ENCODE measurements at regions not wholly inside any gene's neighbourhood (a gene's known extent, or its start where the extent isn't known, plus 50 kb on each side); places are given as distances from the start of the nearest gene placed in this dataset.

GRCh38 chrX:7214251-7214650 is 66.3 kb upstream of the PUDP start:
- Mint-ChIP-seq H3K36me3 (ENCODE audit: insufficient read depth in 1 of 3, low read depth in 3 of 3) (no peaks in the 10 kb centered on the region; a peak in 1 of 7 replicates), H3K4me3 (no peak overlapping the region), H3K27ac (no peak overlapping the region), H3K27me3 (ENCODE audit: low read depth) (no peaks in the 10 kb centered on the region), H3K4me1 (peaks cover 7 to 9% of the 10 kb centered on the region in 2 experiments; a peak in 3 of 4 replicates), H3K9me3 (peaks cover 0 to 4% of the 10 kb centered on the region in 2 experiments; a peak in 2 of 5 replicates)
- Histone ChIP-seq H3K9me3 (ENCODE audit: control insufficient read depth, low read depth, low read length) (no peaks in the 10 kb centered on the region), H3K4me1 (ENCODE audit: insufficient read depth, low read length) (no peaks in the 10 kb centered on the region; the same call in 1 of the 2 replicates), H3K4me2 (ENCODE audit: insufficient read depth, insufficient read length, low read length) (no peak overlapping the region), H2AK5ac (ENCODE audit: insufficient read length, low read length) (no peak overlapping the region), H3K18ac (ENCODE audit: insufficient read length, low read depth, low read length) (no peak overlapping the region), H3K9ac (ENCODE audit: extremely low read depth, insufficient read length, low read length) (no peak overlapping the region), H3K23ac (ENCODE audit: insufficient read length, low read depth, low read length) (no peak overlapping the region), H3K56ac (ENCODE audit: insufficient read length, low read depth, low read length) (no peak overlapping the region), H3K4ac (ENCODE audit: low read depth, low read length) (no peak overlapping the region), H3K27ac (ENCODE audit: insufficient read length, low read depth, low read length) (no peak overlapping the region), H3T11ph (ENCODE audit: low read length) (no peak overlapping the region), H2BK20ac (ENCODE audit: low read depth, low read length, poor library complexity, severe bottlenecking) (no peak overlapping the region), H2BK5ac (ENCODE audit: insufficient read length, low read length) (no peak overlapping the region), H2AFZ (ENCODE audit: low read length) (no peak overlapping the region), H3K79me1 (ENCODE audit: insufficient read depth, low read depth, low read length, poor library complexity, severe bottlenecking) (no peaks in the 10 kb centered on the region), H2BK12ac (ENCODE audit: insufficient read length, low read depth, low read length) (no peak overlapping the region), H3K23me2 (ENCODE audit: insufficient read length, low read depth, low read length, poor library complexity, severe bottlenecking) (no peaks in the 10 kb centered on the region), H3K79me2 (ENCODE audit: insufficient read depth, low read length) (no peaks in the 10 kb centered on the region), H4K8ac (replicated peaks; ENCODE audit: insufficient read length, low read depth, low read length) (no peak overlapping the region), H2BK15ac (ENCODE audit: low read depth, low read length) (no peak overlapping the region), H4K5ac (ENCODE audit: insufficient read length, low read depth, low read length) (no peak overlapping the region), H2BK120ac (ENCODE audit: low read depth, low read length, poor library complexity, severe bottlenecking) (no peak overlapping the region), H4K91ac (ENCODE audit: insufficient read length, low read depth, low read length) (no peak overlapping the region), H4K20me1 (ENCODE audit: control insufficient read depth, insufficient read depth, insufficient read length) (no peaks in the 10 kb centered on the region), H3K27me3 (ENCODE audit: insufficient read depth, low read length) (no peaks in the 10 kb centered on the region), H3K14ac (ENCODE audit: insufficient read depth, low read length) (no peak overlapping the region)
- WGBS (ENCODE audit: extremely low coverage, insufficient read length, low lambda C conversion rate): no CpG with 5 or more reads among the region's 2 CpGs
- no peak for TF ChIP-seq CTCF (conservative IDR thresholded peaks at IDR 0.05)
- no peak for DNase-seq

Measured in H9 (cell line).